Left lung (tissue), 4 donors: ENCODE measurements at regions not wholly inside any gene's neighbourhood (a gene's known extent, or its start where the extent isn't known, plus 50 kb on each side); places are given as distances from the start of the nearest gene placed in this dataset.

Experiments
- ATAC-seq: fragments of 200-7000 bp; cut with Tn5 transposase; one replicate; pipeline ENCODE4 v1.9.1; 2020; ENCODE audit warnings: moderate library complexity
- DNase-seq, 4 donors: peaks; one replicate each; pipeline ENCODE4 v3.0.0-alpha.2; 2013 to 2020
- H3K27ac ChIP-seq, 2 donors: fragments of 200-600 bp; sonication (generic) in 1 of 2; one replicate each; pipeline versions ENCODE4 v1.5.0 to v1.8.0; 2020 to 2021
- H3K27me3 ChIP-seq, 2 donors: fragments of 200-600 bp; sonication (generic) in 1 of 2; one replicate each; pipeline versions ENCODE4 v1.5.0 to v1.8.0; 2020 to 2021
- H3K36me3 ChIP-seq, 2 donors: fragments of 200-600 bp; sonication (generic) in 1 of 2; one replicate each; pipeline versions ENCODE4 v1.5.0 to v1.8.0; 2020 to 2021
- H3K4me1 ChIP-seq, 2 donors: fragments of 200-600 bp; one replicate each; pipeline ENCODE4 v1.8.0; 2021
- H3K4me3 ChIP-seq, 2 donors: fragments of 200-600 bp; sonication (generic) in 1 of 2; one replicate each; pipeline versions ENCODE4 v1.5.0 to v1.8.0; 2020 to 2021; ENCODE audit warnings: mild to moderate bottlenecking in 1 of 2
- H3K9me3 ChIP-seq, 2 donors: fragments of 200-600 bp; sonication (generic) in 1 of 2; one replicate each; pipeline versions ENCODE4 v1.5.0 to v1.8.0; 2020 to 2021
- intact Hi-C, 2 donors: fragments of 100-400 bp; cut with DNase I; formaldehyde crosslinking; loops; one replicate each; pipeline versions ENCODE4 v1.11.2 to v1.14.2; 2022
- TF ChIP-seq, protein P1 (sequence below), 2 donors: fragments of 200-600 bp; sonication (generic) in 1 of 2; IDR thresholded peaks; one replicate each; pipeline versions ENCODE4 v1.5.0 to v1.8.0; 2021; ENCODE audit warnings: antibody characterized with exemption in 2 of 2
- donor health status: DM: no; HTN: yes; CAD: no.
- donor health status: DM: no; HTN: no; CAD: no.

DNA sequence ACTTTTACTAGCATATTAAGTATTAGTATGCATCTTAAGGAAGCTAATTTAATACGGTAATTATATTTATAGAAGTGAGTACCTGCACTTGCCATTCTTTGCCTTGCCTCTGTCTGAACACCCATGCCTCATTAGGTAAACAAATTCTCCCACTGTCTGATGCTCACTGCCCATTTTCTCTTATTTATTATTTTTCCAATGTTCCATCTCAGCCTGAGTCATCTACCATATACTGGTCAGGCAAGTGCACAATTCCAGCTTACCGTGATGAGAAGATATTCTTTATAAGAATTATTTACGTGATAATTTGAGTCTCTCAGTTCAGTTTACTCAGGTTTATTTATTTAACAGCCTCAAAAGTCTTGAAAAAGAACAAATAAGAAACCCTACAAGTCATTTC, 619.2 kb upstream of the EYS start:
- no peak overlapping the region for H3K4me3 ChIP-seq
- DNase-seq (no peak), ATAC-seq (no peak)
- H3K9me3 ChIP-seq, result peaks cover 0 to 4% of the 10 kb centered on the region in 2 donors
- H3K36me3 ChIP-seq, result no peaks in the 10 kb centered on the region
- H3K27ac ChIP-seq, result no peak overlapping the region
- H3K27me3 ChIP-seq, result no peaks in the 10 kb centered on the region
- H3K4me1 ChIP-seq, result no peaks in the 10 kb centered on the region
- intact Hi-C loops, result no loop called here
- TF ChIP-seq, protein P1, sequence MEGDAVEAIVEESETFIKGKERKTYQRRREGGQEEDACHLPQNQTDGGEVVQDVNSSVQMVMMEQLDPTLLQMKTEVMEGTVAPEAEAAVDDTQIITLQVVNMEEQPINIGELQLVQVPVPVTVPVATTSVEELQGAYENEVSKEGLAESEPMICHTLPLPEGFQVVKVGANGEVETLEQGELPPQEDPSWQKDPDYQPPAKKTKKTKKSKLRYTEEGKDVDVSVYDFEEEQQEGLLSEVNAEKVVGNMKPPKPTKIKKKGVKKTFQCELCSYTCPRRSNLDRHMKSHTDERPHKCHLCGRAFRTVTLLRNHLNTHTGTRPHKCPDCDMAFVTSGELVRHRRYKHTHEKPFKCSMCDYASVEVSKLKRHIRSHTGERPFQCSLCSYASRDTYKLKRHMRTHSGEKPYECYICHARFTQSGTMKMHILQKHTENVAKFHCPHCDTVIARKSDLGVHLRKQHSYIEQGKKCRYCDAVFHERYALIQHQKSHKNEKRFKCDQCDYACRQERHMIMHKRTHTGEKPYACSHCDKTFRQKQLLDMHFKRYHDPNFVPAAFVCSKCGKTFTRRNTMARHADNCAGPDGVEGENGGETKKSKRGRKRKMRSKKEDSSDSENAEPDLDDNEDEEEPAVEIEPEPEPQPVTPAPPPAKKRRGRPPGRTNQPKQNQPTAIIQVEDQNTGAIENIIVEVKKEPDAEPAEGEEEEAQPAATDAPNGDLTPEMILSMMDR (IDR thresholded peaks at IDR 0.05), result no peak

DNA sequence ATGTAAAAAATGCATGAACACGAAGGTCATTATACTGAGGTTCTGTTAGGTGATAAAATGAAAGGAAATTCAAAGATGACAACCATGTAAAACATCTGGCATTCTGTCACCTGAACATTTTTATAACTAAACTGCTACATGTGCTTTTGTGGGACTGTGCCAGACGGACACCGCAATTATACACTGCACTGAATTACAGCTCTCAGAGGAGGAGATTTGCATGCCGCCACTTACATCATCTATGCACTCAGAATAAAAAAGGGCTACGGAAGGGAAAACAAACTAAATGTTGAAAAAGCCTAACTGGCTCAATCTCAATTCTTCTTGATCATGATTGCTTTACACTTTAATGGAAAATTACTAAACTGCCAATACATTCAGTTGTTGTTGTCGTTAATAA, 614.0 kb upstream of the EYS start:
- no peak for ATAC-seq
- intact Hi-C loops, result no loop called here
- no peaks in the 10 kb centered on the region for H3K27me3 ChIP-seq
- TF ChIP-seq, protein P1 (IDR thresholded peaks at IDR 0.05), result no peak
- H3K36me3 ChIP-seq, result no peaks in the 10 kb centered on the region
- H3K9me3 ChIP-seq, result no peaks in the 10 kb centered on the region
- no peak overlapping the region for H3K4me3 ChIP-seq
- no peak overlapping the region for H3K27ac ChIP-seq
- no peak for DNase-seq
- H3K4me1 ChIP-seq, result no peaks in the 10 kb centered on the region

DNA sequence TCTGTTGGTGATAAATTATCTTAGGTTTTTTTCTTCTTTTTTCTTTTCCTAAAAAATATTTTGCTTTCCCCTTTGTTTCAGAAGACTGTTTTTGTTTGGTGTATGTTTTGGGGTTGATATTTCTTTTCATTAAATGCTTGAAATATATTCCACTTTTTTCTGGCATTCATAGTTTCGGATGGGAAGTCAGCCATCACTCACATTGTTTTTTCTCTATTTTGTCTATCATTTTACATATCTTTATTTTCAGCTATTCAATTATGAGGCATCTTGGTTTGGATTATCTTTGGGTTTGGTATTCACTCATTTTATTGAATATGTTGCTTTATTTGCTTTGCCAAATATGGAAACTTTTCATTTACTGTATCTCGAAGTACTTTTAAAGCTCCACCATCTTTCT, 600.5 kb upstream of the EYS start:
- Histone ChIP-seq H3K27me3 (no peaks in the 10 kb centered on the region), H3K4me1 (no peaks in the 10 kb centered on the region), H3K27ac (no peak overlapping the region), H3K4me3 (no peak overlapping the region), H3K9me3 (peaks cover 0 to 37% of the 10 kb centered on the region in 2 donors), H3K36me3 (no peaks in the 10 kb centered on the region)
- intact Hi-C loops, result no loop called here
- DNase-seq (no peak), ATAC-seq (no peak)
- TF ChIP-seq, protein P1 (IDR thresholded peaks at IDR 0.05), result no peak

DNA sequence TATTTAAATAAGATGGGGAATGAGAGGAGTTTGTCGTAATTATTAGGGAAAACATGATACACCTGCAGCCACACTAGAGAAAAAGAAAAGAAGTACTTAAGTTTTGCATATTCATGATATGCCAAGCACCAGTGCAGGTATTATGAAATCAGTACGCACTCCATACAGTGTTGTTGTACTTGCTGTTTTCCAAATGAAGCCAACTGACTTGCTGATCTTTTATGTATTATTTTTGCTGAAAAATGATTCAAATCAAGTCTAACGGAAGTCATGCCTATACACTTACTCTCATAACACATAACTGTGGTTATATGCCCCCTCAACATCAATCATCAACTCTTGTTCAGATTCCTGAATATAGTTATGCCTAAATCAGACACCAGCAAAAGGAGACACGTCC, 584.9 kb upstream of the EYS start:
- ATAC-seq (no peak), DNase-seq (no peak)
- no peaks in the 10 kb centered on the region for H3K9me3 ChIP-seq
- no peak overlapping the region for H3K27ac ChIP-seq
- TF ChIP-seq, protein P1 (IDR thresholded peaks at IDR 0.05), result no peak
- H3K36me3 ChIP-seq, result no peaks in the 10 kb centered on the region
- H3K4me3 ChIP-seq, result no peak overlapping the region
- intact Hi-C loops, result no loop called here
- no peaks in the 10 kb centered on the region for H3K4me1 ChIP-seq
- H3K27me3 ChIP-seq, result no peaks in the 10 kb centered on the region

DNA sequence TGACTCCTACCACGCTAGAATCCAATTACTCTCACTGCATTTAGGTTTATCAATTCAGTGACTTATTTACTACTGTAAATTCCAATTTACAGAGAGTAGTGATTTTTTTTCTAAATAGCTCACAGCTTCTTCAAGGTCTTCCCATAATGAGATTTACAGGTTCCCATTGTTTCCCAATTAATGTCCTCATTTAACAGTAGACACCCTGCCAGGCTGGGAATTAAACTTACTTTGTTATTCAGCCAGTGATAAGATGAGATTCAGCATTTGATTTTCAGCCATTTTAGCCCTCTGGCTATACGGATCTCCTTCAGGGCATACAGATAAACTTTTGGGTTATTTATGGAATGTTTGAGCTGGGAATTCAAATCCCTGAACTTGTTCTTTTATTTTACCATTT, 582.9 kb upstream of the EYS start:
- TF ChIP-seq, protein P1 (IDR thresholded peaks at IDR 0.05), result no peak
- DNase-seq, result no peak
- Histone ChIP-seq H3K36me3 (no peaks in the 10 kb centered on the region), H3K27me3 (no peaks in the 10 kb centered on the region), H3K27ac (no peak overlapping the region), H3K4me1 (no peaks in the 10 kb centered on the region), H3K9me3 (no peaks in the 10 kb centered on the region), H3K4me3 (no peak overlapping the region)
- intact Hi-C loops, result no loop called here
- no peak for ATAC-seq
